ENCODE measurements at regions not wholly inside any gene's neighbourhood (a gene's known extent, or its start where the extent isn't known, plus 50 kb on each side); places are given as distances from the start of the nearest gene placed in this dataset.

DNA sequence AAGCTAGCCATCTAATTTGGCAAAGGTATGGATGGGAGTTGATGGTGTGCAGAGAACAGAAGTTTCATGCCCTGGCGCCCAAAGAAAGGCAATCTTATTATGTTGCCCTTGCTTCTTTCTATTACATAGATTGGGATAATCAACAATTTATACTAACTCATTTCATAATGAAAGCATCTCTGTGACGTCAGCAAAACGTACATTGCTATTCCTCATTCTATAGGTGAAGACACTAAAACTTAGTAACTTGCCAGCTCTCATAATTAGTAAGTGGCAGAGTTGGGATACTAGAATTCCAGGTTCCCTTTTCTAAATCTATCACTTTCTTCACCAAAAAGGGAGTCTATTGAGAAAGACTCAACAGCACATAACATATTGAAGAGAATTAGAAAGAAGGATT is 374.8 kb downstream of the NR2F1-AS1 start:
- TF ChIP-seq, protein P1, sequence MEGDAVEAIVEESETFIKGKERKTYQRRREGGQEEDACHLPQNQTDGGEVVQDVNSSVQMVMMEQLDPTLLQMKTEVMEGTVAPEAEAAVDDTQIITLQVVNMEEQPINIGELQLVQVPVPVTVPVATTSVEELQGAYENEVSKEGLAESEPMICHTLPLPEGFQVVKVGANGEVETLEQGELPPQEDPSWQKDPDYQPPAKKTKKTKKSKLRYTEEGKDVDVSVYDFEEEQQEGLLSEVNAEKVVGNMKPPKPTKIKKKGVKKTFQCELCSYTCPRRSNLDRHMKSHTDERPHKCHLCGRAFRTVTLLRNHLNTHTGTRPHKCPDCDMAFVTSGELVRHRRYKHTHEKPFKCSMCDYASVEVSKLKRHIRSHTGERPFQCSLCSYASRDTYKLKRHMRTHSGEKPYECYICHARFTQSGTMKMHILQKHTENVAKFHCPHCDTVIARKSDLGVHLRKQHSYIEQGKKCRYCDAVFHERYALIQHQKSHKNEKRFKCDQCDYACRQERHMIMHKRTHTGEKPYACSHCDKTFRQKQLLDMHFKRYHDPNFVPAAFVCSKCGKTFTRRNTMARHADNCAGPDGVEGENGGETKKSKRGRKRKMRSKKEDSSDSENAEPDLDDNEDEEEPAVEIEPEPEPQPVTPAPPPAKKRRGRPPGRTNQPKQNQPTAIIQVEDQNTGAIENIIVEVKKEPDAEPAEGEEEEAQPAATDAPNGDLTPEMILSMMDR (IDR thresholded peaks at IDR 0.05; ENCODE audit: low read length), result no peak
- no peak for TF ChIP-seq EZH2 (IDR thresholded peaks at IDR 0.05; ENCODE audit: borderline replicate concordance, low read length)

Data from OCI-LY1 (cell line).